Osteocyte (in vitro differentiated cells): ENCODE measurements at regions not wholly inside any gene's neighbourhood (a gene's known extent, or its start where the extent isn't known, plus 50 kb on each side); places are given as distances from the start of the nearest gene placed in this dataset.

Source experiments
- DNase-seq: peaks from one replicate; pipeline ENCODE4 v3.0.0; 2021; ENCODE audit warnings: mixed read lengths; ENCODE audit not compliant: unreplicated experiment; ENCODE audit errors: extremely low spot score
- H3K27ac Mint-ChIP-seq: one replicate; pipeline ENCODE4 v1.8.0; 2021; ENCODE audit warnings: mild to moderate bottlenecking, mixed read lengths; ENCODE audit not compliant: unreplicated experiment
- H3K27me3 Mint-ChIP-seq: one replicate; pipeline ENCODE4 v1.8.0; 2021; ENCODE audit warnings: mixed read lengths; ENCODE audit not compliant: unreplicated experiment
- H3K36me3 Mint-ChIP-seq: one replicate; pipeline ENCODE4 v1.8.0; 2021; ENCODE audit warnings: mixed read lengths; ENCODE audit not compliant: unreplicated experiment
- H3K4me1 Mint-ChIP-seq: one replicate; pipeline ENCODE4 v1.8.0; 2021; ENCODE audit warnings: mixed read lengths; ENCODE audit not compliant: unreplicated experiment
- H3K4me3 Mint-ChIP-seq: one replicate; pipeline ENCODE4 v1.8.0; 2021; ENCODE audit warnings: mild to moderate bottlenecking, moderate library complexity, mixed read lengths; ENCODE audit not compliant: unreplicated experiment
- H3K9me3 Mint-ChIP-seq: one replicate; pipeline ENCODE4 v1.8.0; 2021; ENCODE audit warnings: mixed read lengths; ENCODE audit not compliant: unreplicated experiment
- CTCF ChIP-seq: fragments of 200-600 bp; sonication (generic); IDR thresholded peaks from 2 replicates; pipeline ENCODE4 v1.5.0; 2021; ENCODE audit warnings: antibody characterized with exemption, mild to moderate bottlenecking, moderate library complexity

- no peaks in the 10 kb centered on the region for H3K4me1 Mint-ChIP-seq
- DNase-seq, result no peak
- H3K27me3 Mint-ChIP-seq, result peaks cover 2% of the 10 kb centered on the region
- no peak overlapping the region for H3K27ac Mint-ChIP-seq
- no peaks in the 10 kb centered on the region for H3K36me3 Mint-ChIP-seq
- no peaks in the 10 kb centered on the region for H3K9me3 Mint-ChIP-seq
- no peak for TF ChIP-seq CTCF
- H3K4me3 Mint-ChIP-seq, result no peak overlapping the region
Observed at GRCh38 chr4:173858471-173858870, 328.4 kb upstream of the HAND2 start.

- TF ChIP-seq CTCF, result no peak
- Mint-ChIP-seq H3K36me3 (no peaks in the 10 kb centered on the region), H3K4me1 (no peaks in the 10 kb centered on the region), H3K27me3 (peaks cover 2% of the 10 kb centered on the region), H3K9me3 (no peaks in the 10 kb centered on the region), H3K27ac (no peak overlapping the region), H3K4me3 (no peak overlapping the region)
- DNase-seq, result no peak
Observed at GRCh38 chr4:173857828-173858227, 327.8 kb upstream of the HAND2 start.

DNA sequence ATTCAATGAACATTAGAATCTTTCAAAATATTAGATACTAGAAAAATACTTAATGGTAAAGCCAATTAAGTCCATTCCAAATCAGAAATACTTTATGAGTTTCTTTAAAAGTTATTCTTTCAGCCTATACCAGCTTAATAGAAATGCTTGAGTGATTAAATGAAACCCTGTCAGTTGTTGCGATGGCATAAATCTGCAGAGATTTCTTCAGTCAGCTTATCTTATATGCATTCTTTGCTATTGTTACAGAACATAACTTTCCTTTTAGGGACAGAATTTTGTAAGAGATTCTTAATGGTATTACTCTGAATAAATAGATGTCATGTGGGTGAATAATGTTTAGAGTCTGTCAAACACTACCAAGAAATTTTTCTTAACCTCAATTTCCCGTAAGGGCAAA is 325.0 kb upstream of the HAND2 start:
- Mint-ChIP-seq H3K27me3 (peaks cover under 1% of the 10 kb centered on the region), H3K4me1 (no peaks in the 10 kb centered on the region), H3K4me3 (no peak overlapping the region), H3K9me3 (no peaks in the 10 kb centered on the region), H3K27ac (no peak overlapping the region), H3K36me3 (no peaks in the 10 kb centered on the region)
- TF ChIP-seq CTCF, result no peak
- DNase-seq, result no peak

GRCh38 chr4:173852775-173853174 is 322.7 kb upstream of the HAND2 start:
- no peak overlapping the region for H3K4me3 Mint-ChIP-seq
- H3K9me3 Mint-ChIP-seq, result no peaks in the 10 kb centered on the region
- H3K27ac Mint-ChIP-seq, result no peak overlapping the region
- no peak for TF ChIP-seq CTCF
- H3K4me1 Mint-ChIP-seq, result no peaks in the 10 kb centered on the region
- H3K36me3 Mint-ChIP-seq, result no peaks in the 10 kb centered on the region
- no peak for DNase-seq
- H3K27me3 Mint-ChIP-seq, result no peaks in the 10 kb centered on the region

- no peak overlapping the region for H3K27ac Mint-ChIP-seq
- H3K4me1 Mint-ChIP-seq, result no peaks in the 10 kb centered on the region
- H3K36me3 Mint-ChIP-seq, result no peaks in the 10 kb centered on the region
- no peak for TF ChIP-seq CTCF
- H3K9me3 Mint-ChIP-seq, result peaks cover 9% of the 10 kb centered on the region
- no peak overlapping the region for H3K4me3 Mint-ChIP-seq
- no peaks in the 10 kb centered on the region for H3K27me3 Mint-ChIP-seq
- no peak for DNase-seq
Observed at GRCh38 chr4:173845580-173845979, 315.6 kb upstream of the HAND2 start.
